ENCODE measurements at regions not wholly inside any gene's neighbourhood (a gene's known extent, or its start where the extent isn't known, plus 50 kb on each side); places are given as distances from the start of the nearest gene placed in this dataset.
"Not testable (repeated sequence)": the region's sequence is repeated elsewhere in the genome, so short reads cannot be mapped to it uniquely, and the experiment has no call there.

DNA sequence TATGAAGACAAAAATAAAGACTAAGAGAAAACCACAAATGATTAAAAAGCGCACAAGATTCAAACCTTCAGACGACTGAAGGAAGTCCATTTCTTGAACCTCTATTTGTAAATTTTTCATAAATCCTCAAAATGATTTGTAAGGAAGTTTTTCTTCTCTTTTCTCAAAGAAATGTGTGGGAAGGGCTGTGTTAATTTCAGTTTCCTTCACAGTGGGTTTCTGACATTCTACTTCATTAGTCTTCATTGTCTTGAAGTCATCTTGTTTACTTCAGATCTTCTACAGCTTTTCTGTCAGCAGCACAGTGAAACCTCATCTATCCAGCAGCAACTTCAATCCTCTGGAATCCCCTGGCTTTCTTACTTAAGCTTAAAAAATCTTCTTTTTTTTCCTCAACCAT is 87.6 kb upstream of the MYLIP start:
- no peak for DNase-seq (ENCODE audit: extremely low read depth, low read depth)
- TF ChIP-seq, protein P1, sequence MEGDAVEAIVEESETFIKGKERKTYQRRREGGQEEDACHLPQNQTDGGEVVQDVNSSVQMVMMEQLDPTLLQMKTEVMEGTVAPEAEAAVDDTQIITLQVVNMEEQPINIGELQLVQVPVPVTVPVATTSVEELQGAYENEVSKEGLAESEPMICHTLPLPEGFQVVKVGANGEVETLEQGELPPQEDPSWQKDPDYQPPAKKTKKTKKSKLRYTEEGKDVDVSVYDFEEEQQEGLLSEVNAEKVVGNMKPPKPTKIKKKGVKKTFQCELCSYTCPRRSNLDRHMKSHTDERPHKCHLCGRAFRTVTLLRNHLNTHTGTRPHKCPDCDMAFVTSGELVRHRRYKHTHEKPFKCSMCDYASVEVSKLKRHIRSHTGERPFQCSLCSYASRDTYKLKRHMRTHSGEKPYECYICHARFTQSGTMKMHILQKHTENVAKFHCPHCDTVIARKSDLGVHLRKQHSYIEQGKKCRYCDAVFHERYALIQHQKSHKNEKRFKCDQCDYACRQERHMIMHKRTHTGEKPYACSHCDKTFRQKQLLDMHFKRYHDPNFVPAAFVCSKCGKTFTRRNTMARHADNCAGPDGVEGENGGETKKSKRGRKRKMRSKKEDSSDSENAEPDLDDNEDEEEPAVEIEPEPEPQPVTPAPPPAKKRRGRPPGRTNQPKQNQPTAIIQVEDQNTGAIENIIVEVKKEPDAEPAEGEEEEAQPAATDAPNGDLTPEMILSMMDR (IDR thresholded peaks at IDR 0.05; ENCODE audit: low read depth, low read length), result no peak

DNA sequence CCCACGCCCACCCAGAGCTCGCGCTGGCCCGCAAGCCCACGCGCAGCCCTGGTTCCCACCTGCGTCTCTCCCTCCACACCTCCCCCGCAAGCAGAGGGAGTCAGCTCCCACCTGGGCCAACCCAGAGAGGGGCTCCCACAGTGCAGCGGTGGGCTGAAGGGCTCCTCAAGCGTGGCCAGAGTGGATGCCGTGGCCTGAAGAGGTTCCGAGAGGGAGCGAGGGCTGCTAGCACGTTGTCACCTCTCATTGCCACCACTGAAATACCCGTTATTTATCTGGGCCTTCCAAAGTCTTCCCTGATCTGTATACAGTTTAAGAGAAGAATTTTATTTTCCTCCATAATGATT is 88.3 kb upstream of the MYLIP start:
- TF ChIP-seq, protein P1 (IDR thresholded peaks at IDR 0.05; ENCODE audit: low read depth, low read length), result no peak
- DNase-seq (ENCODE audit: extremely low read depth, low read depth), result no peak

DNA sequence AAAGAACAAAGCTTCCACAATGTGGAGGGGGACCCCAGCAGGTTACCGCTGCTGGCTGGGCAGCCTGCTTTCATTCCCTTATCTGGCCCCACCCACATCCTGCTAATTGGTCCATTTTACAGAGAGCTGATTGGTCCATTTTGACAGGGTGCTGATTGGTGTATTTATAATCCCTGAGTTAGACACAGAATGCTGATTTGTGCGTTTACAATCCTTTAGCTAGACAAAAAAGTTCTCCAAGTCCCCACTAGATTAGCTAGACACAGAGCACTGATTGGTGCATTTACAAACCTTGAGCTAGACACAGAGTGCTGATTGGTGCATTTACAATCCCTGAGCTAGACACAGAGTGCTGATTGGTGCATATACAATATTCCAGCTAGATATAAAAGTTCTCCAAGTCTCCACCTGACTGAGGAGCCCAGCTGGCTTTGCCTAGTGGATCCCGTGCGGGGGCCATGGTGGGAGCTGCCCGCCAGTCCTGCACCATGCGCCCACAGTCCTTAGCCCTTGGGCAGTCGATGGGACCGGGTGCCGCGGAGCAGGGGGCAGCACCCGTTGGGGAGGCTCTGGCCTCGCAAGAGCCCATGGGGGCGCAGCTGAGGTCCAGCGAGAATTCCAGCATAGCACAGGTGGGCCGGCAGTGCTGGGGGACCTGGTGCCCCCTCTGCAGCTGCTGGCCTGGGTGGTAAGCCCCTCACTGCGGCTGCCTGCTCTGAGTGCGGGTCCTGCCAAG is 88.8 kb upstream of the MYLIP start:
- DNase-seq (ENCODE audit: extremely low read depth, low read depth), result not testable (repeated sequence)

DNA sequence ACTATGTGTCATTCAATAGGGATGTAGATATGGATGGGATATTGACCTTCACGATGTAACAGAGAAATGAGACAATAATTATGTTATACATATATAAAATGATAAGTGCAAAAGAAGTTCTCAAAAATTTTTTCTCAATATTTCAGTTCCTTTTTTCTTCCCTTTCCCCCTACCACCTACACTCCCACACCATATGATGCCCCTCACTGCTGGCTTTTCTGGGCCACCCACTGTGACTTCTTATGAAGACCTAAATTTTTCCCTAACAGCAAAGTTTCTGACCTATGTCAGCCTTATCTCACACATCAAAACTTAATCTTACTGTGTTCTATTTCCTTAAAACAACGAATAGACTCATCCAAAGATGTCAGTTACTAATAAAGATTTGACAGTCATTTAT is 89.9 kb upstream of the MYLIP start:
- TF ChIP-seq, protein P1 (IDR thresholded peaks at IDR 0.05; ENCODE audit: low read depth, low read length), result no peak
- DNase-seq (ENCODE audit: extremely low read depth, low read depth), result no peak

DNA sequence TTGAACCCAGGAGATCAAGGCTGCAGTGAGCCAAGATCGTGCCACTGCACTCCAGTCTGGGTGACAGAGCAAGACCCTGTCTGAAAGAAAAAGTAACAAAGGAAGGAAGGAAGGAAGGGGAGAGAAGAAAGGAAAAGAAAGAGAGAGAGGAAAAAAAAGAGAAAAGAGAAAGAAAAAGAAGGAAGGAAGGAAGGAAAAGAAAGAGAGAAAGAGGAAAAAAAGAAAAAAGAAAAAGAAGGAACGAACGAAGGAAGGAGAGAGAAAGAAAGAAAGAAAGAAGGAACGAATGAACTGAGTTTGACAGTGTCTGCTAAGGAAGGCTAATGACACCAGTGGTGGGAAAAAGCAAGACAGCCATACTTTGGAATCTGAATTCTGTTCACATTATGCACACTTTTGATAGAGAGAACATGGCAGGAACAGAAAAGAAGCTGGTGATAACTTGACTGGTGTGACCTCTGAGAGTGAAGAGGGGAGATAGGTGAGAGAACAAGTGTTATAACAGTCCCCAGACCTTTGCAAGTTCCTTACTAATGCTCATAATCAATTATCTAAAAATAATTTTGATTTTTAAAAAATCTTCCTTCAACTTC is 93.3 kb upstream of the MYLIP start:
- DNase-seq (ENCODE audit: extremely low read depth, low read depth), result no peak
- TF ChIP-seq, protein P1 (IDR thresholded peaks at IDR 0.05; ENCODE audit: low read depth, low read length), result no peak

DNA sequence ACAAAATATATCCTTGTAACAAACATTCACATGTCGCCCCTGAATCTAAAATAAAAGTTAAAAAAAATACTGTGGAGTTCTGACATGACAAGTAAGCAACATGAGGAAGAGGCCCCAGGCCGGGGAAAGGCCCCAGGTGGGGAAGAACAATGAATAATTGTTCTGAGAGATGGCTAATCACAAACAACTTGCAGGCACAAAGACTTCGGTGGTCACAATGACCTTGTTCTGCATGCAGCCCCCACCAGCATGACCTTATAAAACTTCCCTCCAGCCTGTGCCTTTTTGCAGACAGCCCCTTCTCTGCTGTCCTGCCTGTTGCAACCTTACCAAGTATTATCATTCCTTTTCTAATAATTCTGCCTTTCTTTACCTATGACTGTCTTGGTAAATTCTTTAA is 95.7 kb upstream of the MYLIP start:
- TF ChIP-seq, protein P1 (IDR thresholded peaks at IDR 0.05; ENCODE audit: low read depth, low read length), result no peak
- no peak for DNase-seq (ENCODE audit: extremely low read depth, low read depth)

DNA sequence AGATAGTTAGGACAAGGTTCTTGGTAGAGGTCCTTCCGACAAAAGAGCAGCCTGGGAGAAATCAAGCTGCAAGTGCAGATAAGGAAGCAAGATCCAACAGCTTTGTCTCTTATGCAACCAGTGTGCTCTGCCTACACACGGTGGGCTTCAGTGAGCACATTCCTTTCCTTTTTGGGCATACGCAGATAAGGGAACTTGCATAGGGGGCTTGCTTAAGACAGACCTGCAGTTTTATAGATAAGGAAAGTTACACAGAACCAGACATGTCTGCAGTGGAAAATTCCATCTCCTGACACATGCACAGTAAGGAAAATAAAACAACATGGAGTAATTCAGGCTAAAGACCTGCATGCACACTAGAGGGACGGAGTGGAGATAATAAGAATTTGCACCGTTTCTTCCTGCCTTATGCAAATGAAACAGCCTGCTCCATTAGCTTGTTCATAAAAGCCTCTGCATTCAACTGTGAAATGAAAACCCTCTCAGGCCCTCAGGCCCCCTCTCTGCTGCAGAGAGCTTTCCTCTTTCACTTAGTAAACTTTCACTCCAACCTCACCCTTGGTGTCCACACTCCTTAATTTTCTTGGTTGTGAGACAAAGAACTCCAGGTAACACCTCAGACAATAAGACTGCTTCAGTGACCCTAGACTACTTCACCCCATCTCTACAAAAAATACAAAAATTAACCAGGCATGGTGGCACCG is 97.5 kb upstream of the MYLIP start:
- no peak for DNase-seq (ENCODE audit: extremely low read depth, low read depth)
- TF ChIP-seq, protein P1 (IDR thresholded peaks at IDR 0.05; ENCODE audit: low read depth, low read length), result no peak

All from AG09319 (cell line).